ENCODE measurements at regions not wholly inside any gene's neighbourhood (a gene's known extent, or its start where the extent isn't known, plus 50 kb on each side); places are given as distances from the start of the nearest gene placed in this dataset.

DNA sequence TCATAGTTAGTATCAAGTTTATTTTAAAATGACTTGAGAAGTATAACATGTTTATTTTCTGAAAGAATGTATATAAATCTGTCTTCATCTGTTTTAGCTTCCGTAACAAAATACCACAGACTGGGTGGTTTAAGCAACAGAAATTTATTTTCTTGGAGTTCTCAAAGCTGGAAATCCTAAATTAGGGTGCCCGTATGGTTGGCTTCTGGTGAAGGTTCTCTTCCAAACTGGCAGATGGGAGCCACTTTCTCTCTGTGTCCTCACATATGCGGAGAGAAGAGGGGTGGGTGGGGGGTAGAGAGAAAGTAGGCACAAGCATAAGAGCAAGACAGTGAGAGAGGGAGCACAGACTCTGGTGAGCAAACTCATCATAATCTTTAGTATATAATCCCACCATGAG lies 142.3 kb downstream of the ZIC1 start:
- TF ChIP-seq, protein P1, sequence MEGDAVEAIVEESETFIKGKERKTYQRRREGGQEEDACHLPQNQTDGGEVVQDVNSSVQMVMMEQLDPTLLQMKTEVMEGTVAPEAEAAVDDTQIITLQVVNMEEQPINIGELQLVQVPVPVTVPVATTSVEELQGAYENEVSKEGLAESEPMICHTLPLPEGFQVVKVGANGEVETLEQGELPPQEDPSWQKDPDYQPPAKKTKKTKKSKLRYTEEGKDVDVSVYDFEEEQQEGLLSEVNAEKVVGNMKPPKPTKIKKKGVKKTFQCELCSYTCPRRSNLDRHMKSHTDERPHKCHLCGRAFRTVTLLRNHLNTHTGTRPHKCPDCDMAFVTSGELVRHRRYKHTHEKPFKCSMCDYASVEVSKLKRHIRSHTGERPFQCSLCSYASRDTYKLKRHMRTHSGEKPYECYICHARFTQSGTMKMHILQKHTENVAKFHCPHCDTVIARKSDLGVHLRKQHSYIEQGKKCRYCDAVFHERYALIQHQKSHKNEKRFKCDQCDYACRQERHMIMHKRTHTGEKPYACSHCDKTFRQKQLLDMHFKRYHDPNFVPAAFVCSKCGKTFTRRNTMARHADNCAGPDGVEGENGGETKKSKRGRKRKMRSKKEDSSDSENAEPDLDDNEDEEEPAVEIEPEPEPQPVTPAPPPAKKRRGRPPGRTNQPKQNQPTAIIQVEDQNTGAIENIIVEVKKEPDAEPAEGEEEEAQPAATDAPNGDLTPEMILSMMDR (conservative IDR thresholded peaks at IDR 0.05; ENCODE audit: low read depth in 2 of 2): no peak
- no peak for TF ChIP-seq POLR2AphosphoS5 (IDR thresholded peaks at IDR 0.05; ENCODE audit: low read depth)
- TF ChIP-seq EZH2phosphoT487 (IDR thresholded peaks at IDR 0.05; ENCODE audit: unreplicated experiment): no peak
- TF ChIP-seq EZH2 (IDR thresholded peaks at IDR 0.05; ENCODE audit: low read depth, unreplicated experiment): no peak
- TF ChIP-seq NANOG (IDR thresholded peaks at IDR 0.05; ENCODE audit: borderline replicate concordance): no peak
- TF ChIP-seq, protein P2, sequence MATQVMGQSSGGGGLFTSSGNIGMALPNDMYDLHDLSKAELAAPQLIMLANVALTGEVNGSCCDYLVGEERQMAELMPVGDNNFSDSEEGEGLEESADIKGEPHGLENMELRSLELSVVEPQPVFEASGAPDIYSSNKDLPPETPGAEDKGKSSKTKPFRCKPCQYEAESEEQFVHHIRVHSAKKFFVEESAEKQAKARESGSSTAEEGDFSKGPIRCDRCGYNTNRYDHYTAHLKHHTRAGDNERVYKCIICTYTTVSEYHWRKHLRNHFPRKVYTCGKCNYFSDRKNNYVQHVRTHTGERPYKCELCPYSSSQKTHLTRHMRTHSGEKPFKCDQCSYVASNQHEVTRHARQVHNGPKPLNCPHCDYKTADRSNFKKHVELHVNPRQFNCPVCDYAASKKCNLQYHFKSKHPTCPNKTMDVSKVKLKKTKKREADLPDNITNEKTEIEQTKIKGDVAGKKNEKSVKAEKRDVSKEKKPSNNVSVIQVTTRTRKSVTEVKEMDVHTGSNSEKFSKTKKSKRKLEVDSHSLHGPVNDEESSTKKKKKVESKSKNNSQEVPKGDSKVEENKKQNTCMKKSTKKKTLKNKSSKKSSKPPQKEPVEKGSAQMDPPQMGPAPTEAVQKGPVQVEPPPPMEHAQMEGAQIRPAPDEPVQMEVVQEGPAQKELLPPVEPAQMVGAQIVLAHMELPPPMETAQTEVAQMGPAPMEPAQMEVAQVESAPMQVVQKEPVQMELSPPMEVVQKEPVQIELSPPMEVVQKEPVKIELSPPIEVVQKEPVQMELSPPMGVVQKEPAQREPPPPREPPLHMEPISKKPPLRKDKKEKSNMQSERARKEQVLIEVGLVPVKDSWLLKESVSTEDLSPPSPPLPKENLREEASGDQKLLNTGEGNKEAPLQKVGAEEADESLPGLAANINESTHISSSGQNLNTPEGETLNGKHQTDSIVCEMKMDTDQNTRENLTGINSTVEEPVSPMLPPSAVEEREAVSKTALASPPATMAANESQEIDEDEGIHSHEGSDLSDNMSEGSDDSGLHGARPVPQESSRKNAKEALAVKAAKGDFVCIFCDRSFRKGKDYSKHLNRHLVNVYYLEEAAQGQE (IDR thresholded peaks at IDR 0.05; ENCODE audit: unreplicated experiment): no peak
- TF ChIP-seq JUNB (IDR thresholded peaks at IDR 0.05; ENCODE audit: unreplicated experiment): no peak

Data from GM23338 (cell line).